Cardiac fibroblast (primary cell): ENCODE measurements at regions not wholly inside any gene's neighbourhood (a gene's known extent, or its start where the extent isn't known, plus 50 kb on each side); places are given as distances from the start of the nearest gene placed in this dataset.

Source experiments
- DNase-seq, 2 donors: peaks; one replicate each; pipeline versions ENCODE4 v3.0.0 to v3.0.0-alpha.2; 2010; ENCODE audit warnings: low read depth in 2 of 2
- H3K4me3 ChIP-seq, 2 donors: replicated peaks in 1 of 2; 1 replicate in 1 of 2; 2 replicates in 1 of 2; pipeline ENCODE4 v1.5.1; 2011; ENCODE audit warnings: low read depth in 2 of 2, low read length in 2 of 2, mild to moderate bottlenecking in 2 of 2, moderate library complexity in 1 of 2
- TF ChIP-seq, protein P1 (sequence below): IDR thresholded peaks from one replicate; pipeline ENCODE4 v1.5.1; 2011; ENCODE audit warnings: low read depth, mild to moderate bottlenecking, low read length, inconsistent platforms

DNA sequence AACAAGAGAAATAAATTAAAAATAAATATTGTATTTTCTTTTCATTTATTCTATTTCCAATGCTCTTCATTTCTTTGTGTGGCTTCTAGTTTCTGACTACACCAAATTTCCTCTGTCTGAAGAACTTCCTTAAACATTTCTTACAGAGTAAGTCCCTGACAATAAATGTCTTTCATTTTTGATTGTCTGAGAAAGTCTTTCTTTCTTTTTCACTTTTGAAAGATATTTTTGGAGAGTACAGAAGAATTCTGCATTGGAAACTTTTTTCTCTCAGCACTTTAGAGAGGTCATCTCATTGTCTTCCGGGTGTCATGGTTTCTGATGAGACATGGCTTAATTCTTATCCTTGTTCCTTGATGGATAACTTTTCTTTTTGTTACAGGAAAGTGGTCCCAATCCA is 119.6 kb downstream of the MOBP start:
- H3K4me3 ChIP-seq = no peak overlapping the region
- DNase-seq = no peak
- TF ChIP-seq, protein P1, sequence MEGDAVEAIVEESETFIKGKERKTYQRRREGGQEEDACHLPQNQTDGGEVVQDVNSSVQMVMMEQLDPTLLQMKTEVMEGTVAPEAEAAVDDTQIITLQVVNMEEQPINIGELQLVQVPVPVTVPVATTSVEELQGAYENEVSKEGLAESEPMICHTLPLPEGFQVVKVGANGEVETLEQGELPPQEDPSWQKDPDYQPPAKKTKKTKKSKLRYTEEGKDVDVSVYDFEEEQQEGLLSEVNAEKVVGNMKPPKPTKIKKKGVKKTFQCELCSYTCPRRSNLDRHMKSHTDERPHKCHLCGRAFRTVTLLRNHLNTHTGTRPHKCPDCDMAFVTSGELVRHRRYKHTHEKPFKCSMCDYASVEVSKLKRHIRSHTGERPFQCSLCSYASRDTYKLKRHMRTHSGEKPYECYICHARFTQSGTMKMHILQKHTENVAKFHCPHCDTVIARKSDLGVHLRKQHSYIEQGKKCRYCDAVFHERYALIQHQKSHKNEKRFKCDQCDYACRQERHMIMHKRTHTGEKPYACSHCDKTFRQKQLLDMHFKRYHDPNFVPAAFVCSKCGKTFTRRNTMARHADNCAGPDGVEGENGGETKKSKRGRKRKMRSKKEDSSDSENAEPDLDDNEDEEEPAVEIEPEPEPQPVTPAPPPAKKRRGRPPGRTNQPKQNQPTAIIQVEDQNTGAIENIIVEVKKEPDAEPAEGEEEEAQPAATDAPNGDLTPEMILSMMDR = no peak

DNA sequence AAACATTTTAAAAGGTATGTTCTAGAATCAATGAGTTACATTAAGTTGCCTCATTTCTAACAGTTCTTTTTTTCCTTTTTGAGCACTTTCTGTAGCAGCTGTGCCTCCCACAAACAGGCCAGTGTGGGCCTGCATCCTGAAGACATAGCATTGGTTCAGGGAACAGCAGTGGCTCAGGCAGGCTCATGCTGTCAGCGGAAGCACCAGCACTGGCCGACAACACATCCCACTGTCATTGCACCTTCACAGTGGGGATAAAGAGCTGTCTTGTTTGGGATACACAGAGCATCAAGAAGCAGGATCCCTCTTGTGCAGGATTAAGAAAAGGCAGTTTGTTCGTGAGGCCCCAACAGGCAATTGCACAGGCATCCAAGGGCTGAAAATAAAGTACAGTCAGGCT is 123.3 kb downstream of the MOBP start:
- no peak overlapping the region for H3K4me3 ChIP-seq
- no peak for DNase-seq
- TF ChIP-seq, protein P1 = no peak

DNA sequence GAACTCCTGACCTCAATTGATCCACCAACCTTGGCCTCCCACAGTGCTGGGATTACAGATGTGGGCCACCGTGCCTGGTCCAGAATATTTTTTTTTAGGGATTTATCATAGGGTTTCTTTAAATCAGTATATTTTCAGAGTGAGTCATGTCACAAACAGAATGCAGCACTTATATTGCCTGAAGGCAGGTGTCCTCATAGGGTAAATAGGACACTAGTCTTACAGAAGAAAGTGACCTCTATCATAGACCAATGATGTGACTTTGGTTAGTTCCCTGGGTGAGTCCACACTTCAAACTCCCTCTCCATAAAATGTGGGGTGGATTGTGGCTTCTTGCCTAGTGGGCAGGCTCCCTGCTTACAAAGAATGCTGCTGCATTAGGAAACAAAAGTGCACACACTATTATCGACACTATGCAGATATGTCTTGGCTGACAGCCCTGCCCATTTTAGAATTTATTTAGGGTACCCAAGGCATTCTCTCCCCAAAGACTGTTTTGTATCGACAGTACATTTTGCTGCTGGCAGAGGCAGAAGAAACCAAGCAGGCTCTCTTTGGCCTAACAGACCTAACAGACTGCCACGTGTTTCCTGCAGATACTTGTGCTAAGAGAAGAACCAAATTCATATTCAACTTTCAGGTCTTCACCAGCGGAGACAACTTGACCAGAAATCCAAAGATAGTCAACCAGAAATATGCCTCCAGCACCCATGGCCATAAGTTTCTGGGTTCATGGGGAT is 125.0 kb downstream of the MOBP start:
- no peak for DNase-seq
- TF ChIP-seq, protein P1 = no peak
- no peak overlapping the region for H3K4me3 ChIP-seq

DNA sequence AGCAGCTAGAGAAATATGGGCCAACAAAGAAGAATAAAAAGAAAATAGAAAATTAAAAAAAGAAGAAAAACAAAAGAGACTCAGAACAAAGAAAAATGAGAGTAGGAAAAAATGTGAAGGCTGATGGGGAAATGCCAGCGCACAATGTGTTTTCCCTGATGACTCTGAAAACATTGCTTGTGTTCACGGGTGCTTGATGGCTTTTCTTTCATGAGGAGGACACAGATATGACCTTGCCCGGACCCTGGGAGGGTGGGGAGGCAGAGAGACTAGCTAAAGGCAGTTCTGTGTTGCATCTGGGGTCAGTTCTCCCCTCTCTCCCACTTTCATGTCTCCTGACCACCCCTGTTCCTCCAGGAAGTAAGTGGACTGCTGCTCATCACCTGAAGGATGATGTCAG is 125.9 kb downstream of the MOBP start:
- TF ChIP-seq, protein P1 = no peak
- no peak for DNase-seq
- H3K4me3 ChIP-seq = no peak overlapping the region

DNA sequence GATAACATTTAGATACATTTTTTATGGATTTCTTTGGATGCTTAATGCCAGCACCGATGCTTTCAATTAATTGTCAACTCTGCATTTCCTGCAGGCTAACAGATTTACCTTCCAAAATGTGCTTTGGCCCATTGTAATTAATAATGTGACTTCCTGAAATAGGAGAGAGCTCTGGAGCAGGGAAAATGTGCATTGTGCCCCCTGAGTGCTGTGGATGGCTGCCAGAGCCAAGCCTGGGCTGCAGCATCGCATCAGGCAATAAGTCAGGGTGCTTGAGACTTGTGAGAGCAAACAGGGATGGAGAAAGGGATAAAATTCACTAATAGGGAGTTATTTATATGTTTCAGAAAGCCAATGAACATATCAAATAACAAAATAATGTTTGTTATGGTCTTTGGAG is 133.8 kb downstream of the MOBP start:
- no peak for DNase-seq
- TF ChIP-seq, protein P1 = no peak
- no peak overlapping the region for H3K4me3 ChIP-seq

DNA sequence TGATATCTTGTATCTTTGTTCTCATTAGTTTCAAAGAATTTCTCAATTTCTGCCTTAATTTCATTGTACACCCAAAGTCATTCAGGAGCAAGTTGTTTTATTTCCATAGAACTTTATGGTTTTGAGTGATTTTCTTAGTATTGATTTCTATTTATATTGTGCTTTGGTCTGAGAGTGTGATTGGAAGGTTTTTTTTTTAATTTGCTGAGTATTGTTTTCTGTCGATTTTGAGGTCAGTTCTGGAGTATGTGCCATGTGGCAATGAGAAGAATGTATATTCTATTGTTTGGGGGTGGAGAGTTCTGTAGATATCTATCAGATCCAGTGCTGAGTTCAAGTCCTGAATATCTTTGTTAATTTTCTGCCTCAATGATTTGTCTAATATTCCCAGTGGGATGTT is 138.4 kb downstream of the MOBP start:
- TF ChIP-seq, protein P1 = no peak
- DNase-seq = no peak
- H3K4me3 ChIP-seq = no peak overlapping the region

DNA sequence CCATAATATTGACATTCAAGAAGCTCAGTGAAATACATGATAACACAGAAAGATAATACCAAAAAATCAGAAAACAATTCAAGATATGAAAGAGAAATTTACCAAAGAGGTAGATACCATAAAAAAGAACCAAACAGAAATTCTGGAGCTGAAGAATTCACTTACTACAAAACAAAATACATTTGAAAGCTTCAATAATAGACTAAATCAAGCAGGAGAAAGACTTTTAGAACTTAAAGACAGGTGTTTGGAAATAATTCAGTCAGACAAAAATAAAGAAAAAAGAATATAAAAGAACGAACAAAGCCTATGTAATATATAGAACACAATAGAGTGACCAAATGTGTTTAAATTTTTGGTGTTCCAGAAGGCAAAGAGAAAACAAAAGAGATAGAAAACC is 158.7 kb downstream of the MOBP start:
- DNase-seq = no peak
- TF ChIP-seq, protein P1 = no peak
- H3K4me3 ChIP-seq = no peak overlapping the region
